T-helper 22 cell (primary cell): ENCODE measurements at regions not wholly inside any gene's neighbourhood (a gene's known extent, or its start where the extent isn't known, plus 50 kb on each side); places are given as distances from the start of the nearest gene placed in this dataset.

ENCODE experiments used
- DNase-seq: peaks from one replicate; pipeline ENCODE4 v3.0.0-alpha.2; 2020; ENCODE audit warnings: low read depth

GRCh38 chr22:47739291-47740015 is 977.0 kb downstream of the TBC1D22A start:
- no peak for DNase-seq

GRCh38 chr22:47738472-47739013 is 976.1 kb downstream of the TBC1D22A start:
- no peak for DNase-seq

GRCh38 chr22:47736186-47737034 is 974.0 kb downstream of the TBC1D22A start:
- DNase-seq = no peak

GRCh38 chr22:47734511-47734910 is 972.1 kb downstream of the TBC1D22A start:
- no peak for DNase-seq

GRCh38 chr22:47727641-47728040 is 965.2 kb downstream of the TBC1D22A start:
- no peak for DNase-seq

- no peak for DNase-seq
Measured at GRCh38 chr22:47724751-47725150, 962.3 kb downstream of the TBC1D22A start.

GRCh38 chr22:47724030-47724429 is 961.6 kb downstream of the TBC1D22A start:
- DNase-seq = no peak

- no peak for DNase-seq
Measured at GRCh38 chr22:47718337-47718736, 955.9 kb downstream of the TBC1D22A start.

- DNase-seq = no peak
Measured at GRCh38 chr22:47716890-47717615, 954.6 kb downstream of the TBC1D22A start.

- DNase-seq = no peak
Measured at GRCh38 chr22:47715866-47716578, 953.6 kb downstream of the TBC1D22A start.

GRCh38 chr22:47713941-47714340 is 951.5 kb downstream of the TBC1D22A start:
- DNase-seq = no peak

- no peak for DNase-seq
Measured at GRCh38 chr22:47710135-47710534, 947.7 kb downstream of the TBC1D22A start.

GRCh38 chr22:47705350-47705749 is 942.9 kb downstream of the TBC1D22A start:
- DNase-seq = no peak

- DNase-seq = no peak
Measured at GRCh38 chr22:47698906-47699305, 936.5 kb downstream of the TBC1D22A start.

- no peak for DNase-seq
Measured at GRCh38 chr22:47697861-47698260, 935.4 kb downstream of the TBC1D22A start.

- DNase-seq = no peak
Measured at GRCh38 chr22:47696776-47697175, 934.3 kb downstream of the TBC1D22A start.

GRCh38 chr22:47695176-47695575 is 932.7 kb downstream of the TBC1D22A start:
- DNase-seq = no peak

- DNase-seq = no peak
Measured at GRCh38 chr22:47694536-47695130, 932.2 kb downstream of the TBC1D22A start.

GRCh38 chr22:47693606-47694005 is 931.2 kb downstream of the TBC1D22A start:
- no peak for DNase-seq

- DNase-seq = no peak
Measured at GRCh38 chr22:47692811-47693210, 930.4 kb downstream of the TBC1D22A start.

GRCh38 chr22:47691152-47691895 is 928.9 kb downstream of the TBC1D22A start:
- DNase-seq = no peak
